ENCODE measurements at regions not wholly inside any gene's neighbourhood (a gene's known extent, or its start where the extent isn't known, plus 50 kb on each side); places are given as distances from the start of the nearest gene placed in this dataset.
A peak's percentile ranks its signal among the peaks of the same experiment; 100 is the strongest.
"Not testable (repeated sequence)": the region's sequence is repeated elsewhere in the genome, so short reads cannot be mapped to it uniquely, and the experiment has no call there.

DNA sequence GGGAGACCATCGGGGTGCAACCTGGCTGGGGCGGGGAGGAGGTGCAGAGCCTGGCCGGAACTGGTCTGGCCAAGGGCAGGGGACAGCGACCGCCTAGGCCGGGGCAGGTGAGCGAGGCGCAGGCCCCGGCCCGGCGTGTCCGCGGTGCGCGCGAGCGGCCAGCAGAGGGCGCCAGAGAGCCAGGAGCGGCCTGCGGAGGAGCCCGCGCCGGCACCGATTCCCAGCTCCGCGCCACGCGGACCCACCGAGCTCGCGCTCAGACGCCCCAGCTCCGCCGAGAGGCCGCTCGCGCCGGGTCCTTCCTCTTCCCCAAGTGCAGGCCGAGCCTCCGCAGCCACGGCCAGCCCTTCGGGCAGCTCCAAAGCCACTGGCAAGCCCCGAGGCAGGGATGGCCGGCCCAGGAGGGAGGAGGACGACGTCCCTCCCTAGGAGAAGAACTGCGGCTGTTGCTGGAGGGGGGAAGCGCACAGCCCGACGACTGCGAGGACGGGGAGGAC lies 128.9 kb upstream of the HMX1 start:
- peak; percentile 22 for DNase-seq (ENCODE audit: extremely low read depth, insufficient read length)

DNA sequence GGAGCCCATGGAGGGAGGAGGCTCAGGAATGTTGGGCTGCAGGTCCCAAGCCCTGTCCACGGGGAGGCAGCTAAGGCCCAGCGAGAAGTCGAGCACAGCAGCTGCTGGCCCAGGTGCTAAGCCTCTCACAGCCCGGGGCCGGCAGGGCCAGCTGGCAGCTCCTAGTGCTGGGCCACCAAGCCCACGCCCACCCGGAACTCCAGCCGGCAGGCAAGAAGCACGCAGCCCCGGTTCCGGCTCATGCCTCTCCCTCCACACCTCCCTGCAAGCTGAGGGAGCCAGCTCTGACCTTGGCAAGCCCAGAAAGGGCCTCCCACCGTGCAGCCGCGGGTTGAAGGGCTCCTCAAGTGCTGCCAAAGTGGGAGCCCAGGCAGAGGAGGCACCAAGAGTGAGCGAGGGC lies 121.3 kb upstream of the HMX1 start:
- H3K4me3 ChIP-seq (replicated peaks; ENCODE audit: low read depth, low read length); H3K27me3 ChIP-seq (replicated peaks; ENCODE audit: control insufficient read depth, insufficient read depth, low read length); H3K36me3 ChIP-seq (ENCODE audit: control insufficient read depth, insufficient read depth, low read length); DNase-seq (ENCODE audit: extremely low read depth, insufficient read length): not testable (repeated sequence)

More for the DNA sequence above, 128.9 kb upstream of the HMX1 start:
- not testable (repeated sequence) for H3K4me3 ChIP-seq (replicated peaks; ENCODE audit: low read depth, low read length); H3K27me3 ChIP-seq (replicated peaks; ENCODE audit: control insufficient read depth, insufficient read depth, low read length); H3K36me3 ChIP-seq (ENCODE audit: control insufficient read depth, insufficient read depth, low read length)

DNA sequence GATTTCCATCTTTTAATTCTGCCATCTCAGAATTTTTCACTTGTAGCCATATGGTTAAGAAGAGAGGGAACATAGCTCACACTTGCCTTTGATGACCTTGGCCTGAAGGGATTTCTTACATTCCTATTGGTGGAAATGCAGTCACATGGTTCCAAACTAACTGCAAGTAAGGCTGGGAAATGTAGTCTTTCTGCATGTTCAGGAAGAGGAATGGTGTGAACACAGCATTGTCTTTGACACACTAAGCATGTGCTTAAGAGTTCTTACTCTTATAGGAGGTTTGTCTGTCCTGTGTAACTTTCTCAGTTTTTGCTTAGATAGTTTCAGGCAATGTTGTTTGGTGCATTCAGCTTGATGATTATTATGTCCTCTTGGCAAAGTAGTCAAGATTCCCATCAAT lies 119.8 kb upstream of the HMX1 start:
- H3K4me3 ChIP-seq (replicated peaks; ENCODE audit: low read depth, low read length); H3K36me3 ChIP-seq (ENCODE audit: control insufficient read depth, insufficient read depth, low read length); H3K27me3 ChIP-seq (replicated peaks; ENCODE audit: control insufficient read depth, insufficient read depth, low read length); DNase-seq (ENCODE audit: extremely low read depth, insufficient read length): not testable (repeated sequence)

DNA sequence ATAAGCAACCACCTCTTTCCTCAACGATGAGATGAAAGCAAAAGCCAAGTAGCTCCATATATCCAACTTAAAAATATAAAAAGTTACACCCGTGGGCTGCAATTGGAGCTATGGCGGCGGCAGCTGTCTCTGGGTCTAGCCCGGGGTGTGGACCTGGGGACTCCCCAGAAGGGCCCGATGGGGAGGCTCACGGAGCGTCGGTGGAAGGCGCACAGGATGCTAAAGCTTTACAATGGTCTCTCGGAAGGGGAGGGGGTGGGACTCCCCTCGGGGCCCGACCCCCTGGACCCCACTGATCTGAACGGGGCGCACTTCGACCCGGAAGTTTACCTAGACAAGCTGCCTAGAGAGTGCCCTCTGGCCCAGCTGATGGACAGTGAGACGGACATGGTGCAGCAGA lies 118.7 kb upstream of the HMX1 start:
- H3K36me3 ChIP-seq (ENCODE audit: control insufficient read depth, insufficient read depth, low read length); H3K27me3 ChIP-seq (replicated peaks; ENCODE audit: control insufficient read depth, insufficient read depth, low read length); H3K4me3 ChIP-seq (replicated peaks; ENCODE audit: low read depth, low read length); DNase-seq (ENCODE audit: extremely low read depth, insufficient read length): not testable (repeated sequence)

DNA sequence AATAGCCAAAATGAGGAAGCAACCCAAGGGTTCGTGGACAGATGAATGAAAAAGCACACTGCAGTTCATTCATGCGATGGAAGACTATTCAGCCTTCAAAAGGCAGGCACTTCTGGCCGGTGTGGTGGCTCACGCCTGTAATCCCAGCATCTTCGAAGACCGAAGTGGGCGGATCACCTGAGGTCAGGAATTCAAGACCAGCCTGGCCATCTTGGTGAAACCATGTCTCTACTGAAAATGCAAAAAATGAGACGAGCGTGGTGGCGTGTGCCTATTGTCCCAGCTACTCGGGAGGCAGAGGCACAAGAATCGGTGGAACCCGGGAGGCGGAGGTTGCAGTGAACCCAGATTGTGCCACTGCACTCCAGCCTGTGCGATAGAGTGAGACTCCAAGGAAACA lies 114.1 kb upstream of the HMX1 start:
- H3K4me3 ChIP-seq (replicated peaks; ENCODE audit: low read depth, low read length); H3K27me3 ChIP-seq (replicated peaks; ENCODE audit: control insufficient read depth, insufficient read depth, low read length); DNase-seq (ENCODE audit: extremely low read depth, insufficient read length); H3K36me3 ChIP-seq (ENCODE audit: control insufficient read depth, insufficient read depth, low read length): not testable (repeated sequence)

DNA sequence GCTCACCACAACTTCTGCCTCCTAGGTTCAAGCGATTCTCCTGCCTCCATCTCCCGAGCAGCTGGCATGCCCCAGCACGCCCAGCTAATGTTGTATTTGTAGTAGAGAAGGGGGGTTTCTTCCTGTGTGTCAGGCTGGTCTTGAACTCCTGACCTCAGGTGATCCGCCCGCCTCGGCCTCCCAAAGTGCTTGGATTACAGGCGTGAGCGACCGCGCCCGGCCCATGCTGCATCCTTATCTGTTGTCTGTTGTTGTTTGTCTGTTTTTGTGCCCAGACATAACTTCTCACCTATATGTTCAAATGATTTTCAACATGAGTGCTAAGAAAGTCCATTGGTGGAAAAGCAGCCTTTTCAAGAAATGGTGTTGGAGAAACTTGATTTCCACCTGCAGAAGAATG lies 113.0 kb upstream of the HMX1 start:
- DNase-seq (ENCODE audit: extremely low read depth, insufficient read length); H3K36me3 ChIP-seq (ENCODE audit: control insufficient read depth, insufficient read depth, low read length); H3K27me3 ChIP-seq (replicated peaks; ENCODE audit: control insufficient read depth, insufficient read depth, low read length); H3K4me3 ChIP-seq (replicated peaks; ENCODE audit: low read depth, low read length): not testable (repeated sequence)

DNA sequence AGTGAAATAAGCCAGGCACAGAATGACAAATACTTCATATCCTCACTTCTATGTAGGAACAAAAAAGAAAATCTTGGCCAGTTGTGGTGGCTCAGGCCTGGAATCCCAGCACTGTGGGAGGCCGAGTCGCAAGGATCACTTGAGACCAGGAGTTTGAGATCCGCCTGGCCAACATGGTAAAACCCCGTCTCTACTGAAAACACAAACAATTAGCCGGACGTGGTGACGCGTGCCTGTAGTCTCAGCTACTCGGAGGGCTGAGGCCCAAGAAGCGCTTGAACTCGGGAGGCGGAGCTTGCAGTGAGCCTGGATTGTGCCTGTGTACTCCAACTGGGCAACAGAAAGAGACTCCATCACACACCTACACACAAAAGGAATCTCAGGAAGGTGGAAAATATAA lies 112.3 kb upstream of the HMX1 start:
- not testable (repeated sequence) for H3K36me3 ChIP-seq (ENCODE audit: control insufficient read depth, insufficient read depth, low read length); DNase-seq (ENCODE audit: extremely low read depth, insufficient read length); H3K27me3 ChIP-seq (replicated peaks; ENCODE audit: control insufficient read depth, insufficient read depth, low read length); H3K4me3 ChIP-seq (replicated peaks; ENCODE audit: low read depth, low read length)

DNA sequence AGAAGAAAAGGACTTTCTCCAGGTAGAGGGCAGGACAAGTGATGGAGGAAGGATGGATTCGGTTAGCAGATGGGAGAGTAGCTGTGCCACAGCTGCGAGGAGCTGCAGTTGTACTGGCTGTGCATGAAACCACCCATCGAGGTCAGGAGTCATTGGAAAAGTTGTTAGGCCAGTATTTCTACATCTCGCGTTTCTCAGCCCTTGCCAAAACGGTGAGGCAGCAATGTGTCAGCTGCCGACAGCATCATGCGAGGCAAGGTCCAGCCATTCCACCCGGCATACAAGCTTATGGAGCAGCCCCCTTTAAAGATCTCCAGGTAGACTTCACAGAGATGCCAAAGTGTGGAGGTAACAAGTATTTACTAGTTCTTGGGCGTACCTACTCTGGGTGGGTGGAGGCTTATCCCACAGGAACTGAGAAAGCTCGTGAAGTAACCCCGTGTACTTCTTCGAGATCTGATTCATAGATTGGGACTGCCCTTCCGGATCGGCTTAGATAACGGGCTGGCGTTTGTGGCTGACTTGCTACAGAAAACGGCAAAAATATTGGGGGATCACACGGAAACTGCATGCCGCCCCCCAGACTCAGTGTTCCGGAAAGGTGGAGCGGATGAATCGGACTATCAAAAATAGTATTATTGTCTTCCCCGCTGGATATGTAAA lies 105.0 kb upstream of the HMX1 start:
- not testable (repeated sequence) for DNase-seq (ENCODE audit: extremely low read depth, insufficient read length); H3K4me3 ChIP-seq (replicated peaks; ENCODE audit: low read depth, low read length); H3K27me3 ChIP-seq (replicated peaks; ENCODE audit: control insufficient read depth, insufficient read depth, low read length); H3K36me3 ChIP-seq (ENCODE audit: control insufficient read depth, insufficient read depth, low read length)

DNA sequence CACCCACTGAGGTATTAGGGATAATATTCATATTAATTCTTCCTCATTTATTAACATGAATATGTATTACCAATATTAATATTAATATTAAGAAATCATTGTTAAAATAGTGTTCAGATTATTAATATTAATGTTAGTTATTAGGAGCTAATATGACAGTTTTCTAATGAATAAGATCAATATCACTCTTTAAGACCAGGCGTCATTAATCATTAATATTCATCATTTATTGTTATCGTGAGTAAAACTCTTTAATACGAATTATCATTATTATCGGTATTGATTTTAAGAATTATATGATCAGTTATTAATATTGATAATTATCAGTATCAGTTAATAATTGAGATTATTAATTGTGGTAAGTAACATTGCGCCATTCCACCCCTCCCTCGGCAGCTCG lies 101.0 kb upstream of the HMX1 start:
- not testable (repeated sequence) for DNase-seq (ENCODE audit: extremely low read depth, insufficient read length); H3K4me3 ChIP-seq (replicated peaks; ENCODE audit: low read depth, low read length); H3K27me3 ChIP-seq (replicated peaks; ENCODE audit: control insufficient read depth, insufficient read depth, low read length); H3K36me3 ChIP-seq (ENCODE audit: control insufficient read depth, insufficient read depth, low read length)

DNA sequence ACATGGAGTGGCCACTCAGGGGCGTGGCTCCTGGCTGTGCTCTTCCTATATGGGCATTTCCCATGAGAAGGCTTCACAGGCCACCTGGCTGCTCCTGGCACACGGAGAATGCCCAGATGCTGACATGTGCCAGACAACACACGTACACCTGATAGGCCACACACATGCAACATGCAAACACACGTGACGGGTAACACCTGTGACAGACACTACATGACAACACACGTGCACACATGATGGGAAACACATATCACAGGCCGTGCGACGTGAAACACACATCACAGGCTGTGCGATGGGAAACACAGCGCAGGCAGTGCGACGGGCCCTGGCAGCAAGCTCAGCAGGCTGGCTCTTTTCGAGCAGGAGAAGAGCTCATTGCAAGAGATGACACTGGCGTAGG lies 94.3 kb upstream of the HMX1 start:
- DNase-seq (ENCODE audit: extremely low read depth, insufficient read length); H3K27me3 ChIP-seq (replicated peaks; ENCODE audit: control insufficient read depth, insufficient read depth, low read length); H3K36me3 ChIP-seq (ENCODE audit: control insufficient read depth, insufficient read depth, low read length); H3K4me3 ChIP-seq (replicated peaks; ENCODE audit: low read depth, low read length): not testable (repeated sequence)

DNA sequence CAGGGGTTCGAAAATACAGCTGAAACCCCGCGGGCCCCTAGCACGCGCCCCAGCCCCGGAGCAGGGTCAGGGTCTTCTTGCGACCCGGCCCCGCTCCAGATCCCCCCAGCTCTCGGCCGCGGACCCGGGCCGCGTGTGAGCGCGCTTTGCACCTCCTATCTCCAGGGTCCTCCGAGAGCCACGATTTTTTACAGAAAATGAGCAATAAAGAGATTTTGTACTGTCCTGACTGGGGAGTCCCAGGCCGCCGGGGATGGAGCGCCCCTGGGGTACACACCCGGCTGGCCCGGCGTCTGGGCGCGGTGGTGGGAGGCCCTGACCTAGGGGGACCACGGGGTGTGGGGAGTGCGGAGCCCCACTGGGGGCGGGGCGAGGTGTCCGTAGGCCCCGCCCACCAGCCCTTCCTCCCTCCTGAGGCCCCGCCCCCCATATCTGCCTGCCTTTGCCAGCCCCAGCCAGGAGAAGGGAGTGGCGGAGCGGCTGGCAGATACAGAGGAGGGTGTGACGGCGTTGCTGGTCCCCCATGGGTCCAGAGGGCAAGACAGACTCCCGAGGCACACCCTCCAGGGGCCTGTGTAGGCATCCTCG lies 92.7 kb upstream of the HMX1 start:
- not testable (repeated sequence) for DNase-seq (ENCODE audit: extremely low read depth, insufficient read length); H3K36me3 ChIP-seq (ENCODE audit: control insufficient read depth, insufficient read depth, low read length); H3K27me3 ChIP-seq (replicated peaks; ENCODE audit: control insufficient read depth, insufficient read depth, low read length); H3K4me3 ChIP-seq (replicated peaks; ENCODE audit: low read depth, low read length)

DNA sequence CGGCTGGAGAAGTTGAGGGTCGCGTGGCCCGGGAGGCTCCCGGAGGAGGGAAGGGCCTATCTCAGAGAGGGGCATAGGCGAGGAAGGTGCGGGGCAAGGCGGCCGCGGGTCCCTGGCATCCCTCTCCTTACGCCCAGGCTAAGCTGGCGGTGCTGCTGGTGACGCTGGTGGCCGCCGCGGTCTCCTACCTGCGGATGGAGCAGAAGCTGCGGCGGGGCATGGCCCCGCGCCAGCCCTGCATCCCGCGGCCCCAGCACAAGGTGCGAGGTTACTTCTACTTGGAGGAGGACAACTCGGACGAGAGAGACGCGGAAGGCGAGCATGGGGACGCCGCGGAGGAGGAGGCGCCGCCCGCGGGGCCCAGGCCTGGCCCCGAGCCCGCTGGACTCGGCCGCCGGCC lies 91.9 kb upstream of the HMX1 start:
- not testable (repeated sequence) for H3K27me3 ChIP-seq (replicated peaks; ENCODE audit: control insufficient read depth, insufficient read depth, low read length); H3K36me3 ChIP-seq (ENCODE audit: control insufficient read depth, insufficient read depth, low read length); H3K4me3 ChIP-seq (replicated peaks; ENCODE audit: low read depth, low read length); DNase-seq (ENCODE audit: extremely low read depth, insufficient read length)

Data from GM06990 (cell line).